ENCODE measurements at regions not wholly inside any gene's neighbourhood (a gene's known extent, or its start where the extent isn't known, plus 50 kb on each side); places are given as distances from the start of the nearest gene placed in this dataset.

- 6% methylated on average over 1 of the region's 1 CpG for WGBS (ENCODE audit: low lambda C conversion rate)
- no peaks in the 10 kb centered on the region for H3K4me1 ChIP-seq (ENCODE audit: insufficient read depth, low read length)
- H3K4me3 ChIP-seq (replicated peaks in 1 of 3; ENCODE audit: insufficient read depth in 1 of 3, low read depth in 2 of 3, low read length in 3 of 3): no peak overlapping the region
- no peaks in the 10 kb centered on the region for H3K79me2 ChIP-seq (ENCODE audit: insufficient read depth, low read length)
- TF ChIP-seq ZNF296 (CRISPR knock-in tag; conservative IDR thresholded peaks at IDR 0.05) (no peak), BORCS8-MEF2B (CRISPR knock-in tag; IDR thresholded peaks at IDR 0.05) (no peak), ATM (IDR thresholded peaks at IDR 0.05; ENCODE audit: borderline replicate concordance) (no peak), ZNF550 (CRISPR knock-in tag; IDR thresholded peaks at IDR 0.05; ENCODE audit: borderline replicate concordance) (no peak), SOX5 (CRISPR knock-in tag; IDR thresholded peaks at IDR 0.05; ENCODE audit: borderline replicate concordance) (no peak), HMG20B (CRISPR knock-in tag; conservative IDR thresholded peaks at IDR 0.05) (no peak), ARNTL (CRISPR knock-in tag; IDR thresholded peaks at IDR 0.05) (no peak), ZNF251 (CRISPR knock-in tag; IDR thresholded peaks at IDR 0.05) (no peak), ZNF891 (CRISPR knock-in tag; IDR thresholded peaks at IDR 0.05) (no peak), SCMH1 (CRISPR knock-in tag; IDR thresholded peaks at IDR 0.05; ENCODE audit: borderline replicate concordance) (no peak), RXRA (CRISPR knock-in tag; IDR thresholded peaks at IDR 0.05) (no peak), MED13 (CRISPR knock-in tag; IDR thresholded peaks at IDR 0.05) (no peak), TBP (CRISPR knock-in tag; IDR thresholded peaks at IDR 0.05) (no peak), HNRNPLL (IDR thresholded peaks at IDR 0.05; ENCODE audit: low read depth, low read length, poor library complexity, severe bottlenecking) (no peak), THAP8 (CRISPR knock-in tag; IDR thresholded peaks at IDR 0.05; ENCODE audit: borderline replicate concordance) (no peak), MAFF (IDR thresholded peaks at IDR 0.05; ENCODE audit: low read depth, low read length) (no peak), ZNF710 (CRISPR knock-in tag; IDR thresholded peaks at IDR 0.05; ENCODE audit: borderline replicate concordance) (no peak)
- in situ Hi-C loops (cut with HindIII; ENCODE audit: extremely low pct_ligation_motif_present, low pct_unique_long_range_greater_than_20kb): no loop called here
- no peaks in the 10 kb centered on the region for H4K20me1 ChIP-seq (ENCODE audit: insufficient read depth, low read length)
- no peak overlapping the region for H3K4me2 ChIP-seq (ENCODE audit: low read depth, low read length)
- DNase-seq (ENCODE audit: low spot score): no peak
- no TSS peak for BruUV-seq (replicated peaks)
- intact Hi-C loops (cut with micrococcal nuclease; ENCODE audit: unreplicated experiment): no loop called here
- no peak overlapping the region for H3K9ac ChIP-seq (ENCODE audit: insufficient read depth, low read depth, low read length)
- no peaks in the 10 kb centered on the region for H3K27me3 ChIP-seq (ENCODE audit: control insufficient read depth in 1 of 2, insufficient read depth in 2 of 2, low read length in 2 of 2)
- no peak for ATAC-seq
- no peak overlapping the region for H3K27ac ChIP-seq (ENCODE audit: extremely low read length, insufficient read depth, low read length)
- no peak overlapping the region for H2AFZ ChIP-seq (ENCODE audit: low read length)
- ChIA-PET POLR2A (no interaction called here), CTCF (ENCODE audit: low intra/inter-chr PET ratio, low total read pairs) (no interaction called here)
- H3K9me3 ChIP-seq (ENCODE audit: low read length): no peaks in the 10 kb centered on the region
- H3K36me3 ChIP-seq (replicated peaks in 1 of 2; ENCODE audit: control insufficient read depth in 1 of 2, insufficient read depth in 2 of 2, low read length in 2 of 2): no peaks in the 10 kb centered on the region
- FAIRE-seq: no peak
Measured at GRCh38 chr2:65881592-65881991, 449.2 kb upstream of the SPRED2 start.
